Neural cell (in vitro differentiated cells): ENCODE measurements at regions not wholly inside any gene's neighbourhood (a gene's known extent, or its start where the extent isn't known, plus 50 kb on each side); places are given as distances from the start of the nearest gene placed in this dataset.

Source experiments
- H2AFZ ChIP-seq: fragments of 200-600, 300-800 bp; sonication (generic), shearing (Covaris generic); 2 replicates; pipeline ENCODE4 v1.6.0; 2014; ENCODE audit warnings: low read depth, mild to moderate bottlenecking, antibody characterized with exemption, low read length, moderate library complexity
- H3F3A ChIP-seq: fragments of 200-600 bp; shearing (Covaris generic); 2 replicates; pipeline ENCODE4 v1.6.1; 2016; ENCODE audit warnings: mild to moderate bottlenecking, moderate library complexity, mixed read lengths, antibody characterized with exemption, low read length; ENCODE audit not compliant: insufficient read depth, poor library complexity, severe bottlenecking
- H3K27ac ChIP-seq: fragments of 200-600, 300-800 bp; sonication (generic), shearing (Covaris generic); 2 replicates; pipeline ENCODE4 v1.5.1; 2014; ENCODE audit warnings: mild to moderate bottlenecking, low read length, moderate library complexity
- H3K27me3 ChIP-seq: fragments of 300-800, 200-600 bp; sonication (generic), shearing (Covaris generic); 2 replicates; pipeline ENCODE4 v1.6.0; 2014; ENCODE audit warnings: mild to moderate bottlenecking, low read depth, low read length, moderate library complexity; ENCODE audit not compliant: insufficient read depth
- H3K36me3 ChIP-seq: fragments of 300-800, 200-600 bp; sonication (generic), shearing (Covaris generic); 2 replicates; pipeline ENCODE4 v1.5.1; 2014; ENCODE audit warnings: mild to moderate bottlenecking, antibody characterized with exemption, low read length, moderate library complexity; ENCODE audit not compliant: insufficient read depth
- H3K4me2 ChIP-seq: fragments of 300-800, 200-600 bp; sonication (generic), shearing (Covaris generic); 2 replicates; pipeline ENCODE4 v1.6.0; 2014; ENCODE audit warnings: mild to moderate bottlenecking, low read length
- H3K4me3 ChIP-seq: fragments of 300-800, 200-600 bp; sonication (generic), shearing (Covaris generic); 2 replicates; pipeline ENCODE4 v1.5.1; 2014; ENCODE audit warnings: mild to moderate bottlenecking, low read length, moderate library complexity
- H3K79me2 ChIP-seq: fragments of 200-600 bp; shearing (Covaris generic); replicated peaks from 2 replicates; pipeline ENCODE4 v1.6.0; 2014; ENCODE audit warnings: mild to moderate bottlenecking, low read length, moderate library complexity; ENCODE audit not compliant: insufficient read depth
- H3K9ac ChIP-seq: fragments of 300-800, 200-600 bp; sonication (generic), shearing (Covaris generic); 2 replicates; pipeline ENCODE4 v1.6.1; 2016; ENCODE audit warnings: mild to moderate bottlenecking, low read length, mixed read lengths
- H3K9me2 ChIP-seq: fragments of 200-600 bp; shearing (Covaris generic); 2 replicates; pipeline ENCODE4 v1.6.1; 2016; ENCODE audit warnings: mild to moderate bottlenecking, low read length, mixed read lengths; ENCODE audit not compliant: insufficient read depth
- H3K9me3 ChIP-seq: fragments of 200-600, 300-800 bp; sonication (generic), shearing (Covaris generic); 2 replicates; pipeline ENCODE4 v1.6.1; 2016; ENCODE audit warnings: mild to moderate bottlenecking, mixed run types, low read length, moderate library complexity, mixed read lengths
- H4K20me1 ChIP-seq: fragments of 200-600 bp; shearing (Covaris generic); 2 replicates; pipeline ENCODE4 v1.6.1; 2016; ENCODE audit warnings: mild to moderate bottlenecking, mixed run types; ENCODE audit not compliant: insufficient read depth
- EP300 ChIP-seq: fragments of 450-650 bp; conservative IDR thresholded peaks from 2 replicates; pipeline ENCODE4 v1.6.1; 2014; ENCODE audit warnings: antibody characterized with exemption, mild to moderate bottlenecking, moderate library complexity; ENCODE audit not compliant: poor library complexity, severe bottlenecking
- EZH2 ChIP-seq: fragments of 200-600, 300-800 bp; shearing (Covaris generic), sonication (generic); IDR thresholded peaks from 2 replicates; pipeline ENCODE4 v1.6.1; 2014; ENCODE audit warnings: antibody characterized with exemption, low read length, borderline replicate concordance, mild to moderate bottlenecking; ENCODE audit not compliant: insufficient read depth, poor library complexity, severe bottlenecking
- MXI1 ChIP-seq: fragments of 450-650 bp; conservative IDR thresholded peaks from 2 replicates; pipeline ENCODE4 v1.6.1; 2014; ENCODE audit warnings: antibody characterized with exemption, mild to moderate bottlenecking; ENCODE audit not compliant: poor library complexity, severe bottlenecking
- POLR2AphosphoS5 ChIP-seq: IDR thresholded peaks from 2 replicates; pipeline ENCODE4 v1.6.1; 2012
- RAD21 ChIP-seq: fragments of 450-650 bp; conservative IDR thresholded peaks from 2 replicates; pipeline ENCODE4 v1.6.1; 2014; ENCODE audit warnings: antibody characterized with exemption, mild to moderate bottlenecking, moderate library complexity
- SMC3 ChIP-seq: fragments of 450-650 bp; conservative IDR thresholded peaks from 2 replicates; pipeline ENCODE4 v1.6.1; 2014; ENCODE audit warnings: antibody characterized with exemption, mild to moderate bottlenecking, moderate library complexity; ENCODE audit not compliant: poor library complexity
- TAF1 ChIP-seq: IDR thresholded peaks from 2 replicates; pipeline ENCODE4 v1.6.1; 2012; ENCODE audit warnings: low read depth
- TF ChIP-seq, protein P1 (sequence below): IDR thresholded peaks from 2 replicates; pipeline ENCODE4 v1.6.1; 2012; ENCODE audit warnings: borderline replicate concordance
- TF ChIP-seq, protein P2 (sequence below): fragments of 450-650 bp; IDR thresholded peaks from 2 replicates; pipeline ENCODE4 v1.5.1; 2014; ENCODE audit warnings: antibody characterized with exemption, mild to moderate bottlenecking, moderate library complexity; ENCODE audit not compliant: poor library complexity, severe bottlenecking

DNA sequence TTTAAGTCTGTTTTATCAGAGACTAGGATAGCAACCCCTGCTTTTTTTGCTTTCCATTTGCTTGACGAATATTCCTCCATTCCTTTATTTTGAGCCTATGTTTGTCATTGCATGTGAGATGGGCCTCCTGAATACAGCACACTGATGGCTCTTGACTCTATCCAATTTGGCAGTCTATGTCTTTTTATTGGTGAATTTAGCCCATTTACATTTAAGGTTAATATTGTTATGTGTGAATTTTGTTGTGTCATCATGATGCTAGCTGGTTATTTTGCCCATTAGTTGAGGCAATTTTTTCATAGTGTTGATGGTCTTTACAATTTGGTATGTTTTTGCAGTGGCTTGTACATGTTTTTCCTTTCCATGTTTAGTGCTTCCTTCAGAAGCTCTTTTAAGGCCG is 50.7 kb upstream of the PDE4B start:
- H2AFZ ChIP-seq = no peak overlapping the region
- H3K36me3 ChIP-seq = no peaks in the 10 kb centered on the region
- no peaks in the 10 kb centered on the region for H3K9me2 ChIP-seq
- H4K20me1 ChIP-seq = no peaks in the 10 kb centered on the region
- no peak overlapping the region for H3K4me3 ChIP-seq
- H3F3A ChIP-seq = no peaks in the 10 kb centered on the region
- no peaks in the 10 kb centered on the region for H3K27me3 ChIP-seq
- TF ChIP-seq SMC3 = no peak
- TF ChIP-seq TAF1 = no peak
- no peak for TF ChIP-seq RAD21
- TF ChIP-seq POLR2AphosphoS5 = no peak
- no peak for TF ChIP-seq EZH2
- TF ChIP-seq, protein P1, sequence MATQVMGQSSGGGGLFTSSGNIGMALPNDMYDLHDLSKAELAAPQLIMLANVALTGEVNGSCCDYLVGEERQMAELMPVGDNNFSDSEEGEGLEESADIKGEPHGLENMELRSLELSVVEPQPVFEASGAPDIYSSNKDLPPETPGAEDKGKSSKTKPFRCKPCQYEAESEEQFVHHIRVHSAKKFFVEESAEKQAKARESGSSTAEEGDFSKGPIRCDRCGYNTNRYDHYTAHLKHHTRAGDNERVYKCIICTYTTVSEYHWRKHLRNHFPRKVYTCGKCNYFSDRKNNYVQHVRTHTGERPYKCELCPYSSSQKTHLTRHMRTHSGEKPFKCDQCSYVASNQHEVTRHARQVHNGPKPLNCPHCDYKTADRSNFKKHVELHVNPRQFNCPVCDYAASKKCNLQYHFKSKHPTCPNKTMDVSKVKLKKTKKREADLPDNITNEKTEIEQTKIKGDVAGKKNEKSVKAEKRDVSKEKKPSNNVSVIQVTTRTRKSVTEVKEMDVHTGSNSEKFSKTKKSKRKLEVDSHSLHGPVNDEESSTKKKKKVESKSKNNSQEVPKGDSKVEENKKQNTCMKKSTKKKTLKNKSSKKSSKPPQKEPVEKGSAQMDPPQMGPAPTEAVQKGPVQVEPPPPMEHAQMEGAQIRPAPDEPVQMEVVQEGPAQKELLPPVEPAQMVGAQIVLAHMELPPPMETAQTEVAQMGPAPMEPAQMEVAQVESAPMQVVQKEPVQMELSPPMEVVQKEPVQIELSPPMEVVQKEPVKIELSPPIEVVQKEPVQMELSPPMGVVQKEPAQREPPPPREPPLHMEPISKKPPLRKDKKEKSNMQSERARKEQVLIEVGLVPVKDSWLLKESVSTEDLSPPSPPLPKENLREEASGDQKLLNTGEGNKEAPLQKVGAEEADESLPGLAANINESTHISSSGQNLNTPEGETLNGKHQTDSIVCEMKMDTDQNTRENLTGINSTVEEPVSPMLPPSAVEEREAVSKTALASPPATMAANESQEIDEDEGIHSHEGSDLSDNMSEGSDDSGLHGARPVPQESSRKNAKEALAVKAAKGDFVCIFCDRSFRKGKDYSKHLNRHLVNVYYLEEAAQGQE = no peak
- TF ChIP-seq, protein P2, sequence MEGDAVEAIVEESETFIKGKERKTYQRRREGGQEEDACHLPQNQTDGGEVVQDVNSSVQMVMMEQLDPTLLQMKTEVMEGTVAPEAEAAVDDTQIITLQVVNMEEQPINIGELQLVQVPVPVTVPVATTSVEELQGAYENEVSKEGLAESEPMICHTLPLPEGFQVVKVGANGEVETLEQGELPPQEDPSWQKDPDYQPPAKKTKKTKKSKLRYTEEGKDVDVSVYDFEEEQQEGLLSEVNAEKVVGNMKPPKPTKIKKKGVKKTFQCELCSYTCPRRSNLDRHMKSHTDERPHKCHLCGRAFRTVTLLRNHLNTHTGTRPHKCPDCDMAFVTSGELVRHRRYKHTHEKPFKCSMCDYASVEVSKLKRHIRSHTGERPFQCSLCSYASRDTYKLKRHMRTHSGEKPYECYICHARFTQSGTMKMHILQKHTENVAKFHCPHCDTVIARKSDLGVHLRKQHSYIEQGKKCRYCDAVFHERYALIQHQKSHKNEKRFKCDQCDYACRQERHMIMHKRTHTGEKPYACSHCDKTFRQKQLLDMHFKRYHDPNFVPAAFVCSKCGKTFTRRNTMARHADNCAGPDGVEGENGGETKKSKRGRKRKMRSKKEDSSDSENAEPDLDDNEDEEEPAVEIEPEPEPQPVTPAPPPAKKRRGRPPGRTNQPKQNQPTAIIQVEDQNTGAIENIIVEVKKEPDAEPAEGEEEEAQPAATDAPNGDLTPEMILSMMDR = no peak
- TF ChIP-seq EP300 = no peak
- no peak for TF ChIP-seq MXI1
- H3K4me2 ChIP-seq = no peak overlapping the region
- peaks cover 8% of the 10 kb centered on the region for H3K9me3 ChIP-seq
- H3K9ac ChIP-seq = no peak overlapping the region
- no peak overlapping the region for H3K27ac ChIP-seq
- no peaks in the 10 kb centered on the region for H3K79me2 ChIP-seq
